Endothelial cell of umbilical vein (primary cell): ENCODE measurements at regions not wholly inside any gene's neighbourhood (a gene's known extent, or its start where the extent isn't known, plus 50 kb on each side); places are given as distances from the start of the nearest gene placed in this dataset.

Experiments
- BruUV-seq: library from RNA; stranded (reverse); fragments of 400-500 nt; replicated peaks from 2 replicates; lab custom pipeline; 2021; lab: Mats Ljungman, UMichigan
- CTCF ChIA-PET: fragments of 300-600, 350-600 bp; sonication (Branson Sonifier 250); formaldehyde crosslinking; loops from one replicate; lab custom pipeline; 2021; ENCODE audit warnings: antibody characterized with exemption, inconsistent platforms; lab: Charles Lee
- POLR2A ChIA-PET: fragments of 300-600, 350-600 bp; sonication (Branson Sonifier 250); formaldehyde crosslinking; loops from one replicate; lab custom pipeline; 2021; ENCODE audit warnings: antibody characterized with exemption, inconsistent platforms; lab: Charles Lee
- DNase-seq: peaks from one replicate; pipeline ENCODE4 v3.0.0-alpha.2; 2011; ENCODE audit warnings: low read depth, low spot score
- FAIRE-seq: peaks from 2 replicates; lab custom pipeline; 2011; peaks lifted over from hg19 to GRCh38; lab: Jason Lieb, UNC
- H2AFZ ChIP-seq: 2 replicates; pipeline ENCODE4 v1.6.0; 2012; ENCODE audit warnings: low read depth, low read length, control low read depth, inconsistent platforms
- H3K27ac ChIP-seq: 2 replicates; pipeline ENCODE4 v1.5.1; 2011; ENCODE audit warnings: low read depth, mild to moderate bottlenecking, control low read depth, low read length, moderate library complexity; ENCODE audit not compliant: insufficient read depth
- H3K27me3 ChIP-seq, 2 experiments: 2 replicates each; pipeline versions ENCODE4 v1.6.0 to v1.6.1; 2011; ENCODE audit warnings: low read length in 2 of 2, mixed read lengths in 1 of 2; ENCODE audit not compliant: control insufficient read depth in 2 of 2, insufficient read depth in 2 of 2
- H3K36me3 ChIP-seq, 2 experiments: 2 replicates in 1 of 2; 3 replicates in 1 of 2; pipeline ENCODE4 v1.5.1; 2011; ENCODE audit warnings: low read length in 2 of 2, mild to moderate bottlenecking in 1 of 2, moderate library complexity in 1 of 2; ENCODE audit not compliant: control insufficient read depth in 2 of 2, insufficient read depth in 2 of 2; ENCODE audit errors: extremely low read depth in 1 of 2
- H3K4me1 ChIP-seq: 3 replicates; pipeline ENCODE4 v1.5.1; 2011; ENCODE audit warnings: mild to moderate bottlenecking, low read length; ENCODE audit not compliant: control insufficient read depth, insufficient read depth; ENCODE audit errors: extremely low read depth
- H3K4me2 ChIP-seq: 2 replicates; pipeline ENCODE4 v1.6.1; 2011; ENCODE audit warnings: low read length, control low read depth, mixed read lengths; ENCODE audit not compliant: insufficient read depth
- H3K4me3 ChIP-seq, 3 experiments: fragments of 200-600 bp in 1 of 3; sonication (generic), shearing (Covaris generic) in 1 of 3; replicated peaks in 1 of 3; 2 replicates each; pipeline ENCODE4 v1.5.1; 2011 to 2016; ENCODE audit warnings: control low read depth in 3 of 3, low read length in 3 of 3, mild to moderate bottlenecking in 2 of 3, inconsistent platforms in 1 of 3, low read depth in 1 of 3, moderate library complexity in 1 of 3; ENCODE audit not compliant: insufficient read depth in 1 of 3
- H3K79me2 ChIP-seq: 2 replicates; pipeline ENCODE4 v1.6.0; 2012; ENCODE audit warnings: low read length, inconsistent platforms; ENCODE audit not compliant: control insufficient read depth, insufficient read depth
- H3K9ac ChIP-seq: replicated peaks from 2 replicates; pipeline ENCODE3; 2011; ENCODE audit warnings: low read length, control low read depth; ENCODE audit not compliant: insufficient read depth; ENCODE audit errors: extremely low read depth
- H3K9me1 ChIP-seq: replicated peaks from 3 replicates; pipeline ENCODE4 v1.6.0; 2011; ENCODE audit warnings: mild to moderate bottlenecking, low read length; ENCODE audit not compliant: control insufficient read depth, insufficient read depth; ENCODE audit errors: extremely low read depth
- H3K9me3 ChIP-seq: replicated peaks from 2 replicates; pipeline ENCODE4 v1.5.1; 2012; ENCODE audit warnings: low read length, inconsistent platforms; ENCODE audit not compliant: control insufficient read depth, insufficient read depth
- H4K20me1 ChIP-seq: replicated peaks from 2 replicates; pipeline ENCODE3; 2011; ENCODE audit warnings: mild to moderate bottlenecking, low read length; ENCODE audit not compliant: control insufficient read depth, insufficient read depth; ENCODE audit errors: extremely low read depth
- CTCF ChIP-seq, 2 donors: IDR thresholded peaks; 1 replicate in 1 of 2; 2 replicates in 1 of 2; pipeline ENCODE4 v1.5.1; 2011; ENCODE audit warnings: low read length in 2 of 2, mild to moderate bottlenecking in 2 of 2, moderate library complexity in 2 of 2, control low read depth in 1 of 2, inconsistent platforms in 1 of 2, low read depth in 1 of 2; ENCODE audit not compliant: insufficient read depth in 1 of 2; ENCODE audit errors: extremely low read depth in 1 of 2
- GATA2 ChIP-seq: IDR thresholded peaks from 2 replicates; pipeline ENCODE4 v1.7.0; 2011; ENCODE audit warnings: low read depth, mild to moderate bottlenecking, moderate library complexity, mixed read lengths, low read length; ENCODE audit not compliant: insufficient read length, insufficient read depth
- JUN ChIP-seq: IDR thresholded peaks from 2 replicates; pipeline ENCODE4 v1.6.1; 2011; ENCODE audit warnings: borderline replicate concordance, low read depth; ENCODE audit not compliant: insufficient read length, insufficient read depth
- MYC ChIP-seq: IDR thresholded peaks from one replicate; pipeline ENCODE4 v1.6.1; 2011; ENCODE audit warnings: mild to moderate bottlenecking, low read depth, low read length
- POLR2A ChIP-seq: IDR thresholded peaks from 2 replicates; pipeline ENCODE4 v1.6.1; 2012; ENCODE audit warnings: low read depth, mild to moderate bottlenecking, control low read depth, low read length
- dilution Hi-C: fragments of 300-500 bp; cut with MboI; formaldehyde crosslinking; loops from one replicate; pipeline ENCODE4 v1.15.0; 2019; ENCODE audit warnings: low sequenced_read_pairs; ENCODE audit not compliant: extremely low pct_ligation_motif_present
- intact Hi-C: fragments of 100-400 bp; cut with micrococcal nuclease; formaldehyde crosslinking; loops from one replicate; pipeline ENCODE4 v1.10.0; 2022

DNA sequence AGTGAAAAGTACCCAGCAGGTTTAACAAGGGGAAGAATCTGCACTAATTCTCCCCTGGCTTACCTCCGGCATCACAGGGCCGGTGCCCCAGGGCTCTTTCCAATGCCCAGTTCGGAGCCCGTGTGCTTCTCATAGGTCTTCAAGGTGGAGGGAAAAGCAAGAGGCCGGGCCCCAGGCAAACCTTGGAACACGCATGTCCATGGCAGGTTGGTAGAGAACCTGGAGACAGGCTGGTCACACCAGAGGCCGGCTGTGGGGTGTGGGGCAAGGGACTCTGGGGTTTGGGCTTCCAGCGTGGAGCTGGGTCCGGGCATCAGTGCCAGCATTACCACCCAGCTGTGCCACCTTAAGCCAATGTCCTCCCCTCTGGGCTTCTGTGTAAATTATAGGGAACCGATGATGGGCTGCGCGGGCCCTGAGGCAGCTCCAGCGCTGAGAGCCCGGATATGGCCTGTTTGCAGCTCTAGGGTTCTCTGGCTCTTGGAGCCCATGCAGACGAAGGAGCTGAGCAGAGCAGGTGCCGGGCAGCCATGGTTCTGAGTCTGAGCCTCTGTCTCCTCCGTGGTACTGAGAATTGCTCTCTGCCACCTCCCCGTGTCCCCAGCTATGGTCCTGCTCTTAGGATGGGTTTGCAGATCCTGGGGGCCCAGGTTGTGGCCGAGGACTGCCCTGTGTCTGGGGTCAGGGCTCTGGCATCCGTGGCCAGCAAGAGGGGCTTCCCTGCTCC is 197.0 kb upstream of the C14orf180 start:
- FAIRE-seq (no peak), DNase-seq (no peak)
- no TSS peak for BruUV-seq
- Histone ChIP-seq H3K27me3 (peaks cover 0 to 17% of the 10 kb centered on the region in 2 experiments), H3K9me3 (no peaks in the 10 kb centered on the region), H2AFZ (no peak overlapping the region), H3K4me2 (no peak overlapping the region), H3K9me1 (no peaks in the 10 kb centered on the region), H3K4me1 (no peaks in the 10 kb centered on the region), H4K20me1 (no peaks in the 10 kb centered on the region), H3K4me3 (no peak overlapping the region), H3K27ac (no peak overlapping the region), H3K36me3 (no peaks in the 10 kb centered on the region), H3K79me2 (no peaks in the 10 kb centered on the region), H3K9ac (no peak overlapping the region)
- dilution Hi-C loops (no loop called here), intact Hi-C loops (no loop called here)
- POLR2A ChIA-PET, result no interaction called here
- CTCF ChIA-PET, result no interaction called here
- TF ChIP-seq GATA2, result no peak
- TF ChIP-seq JUN, result no peak
- TF ChIP-seq CTCF (IDR thresholded peaks at IDR 0.05; ENCODE audit: extremely low read depth in 1 of 2, insufficient read depth in 1 of 2, low read depth in 1 of 2, low read length in 2 of 2), result no peak
- no peak for TF ChIP-seq POLR2A
- TF ChIP-seq MYC, result no peak
